ENCODE measurements at regions not wholly inside any gene's neighbourhood (a gene's known extent, or its start where the extent isn't known, plus 50 kb on each side); places are given as distances from the start of the nearest gene placed in this dataset.

- no peaks in the 10 kb centered on the region for H3K27me3 ChIP-seq (ENCODE audit: control insufficient read depth in 3 of 3, insufficient read depth in 3 of 3, low read length in 2 of 3)
- H3K9ac ChIP-seq (ENCODE audit: insufficient read depth in 1 of 2, low read length in 2 of 2), result no peak overlapping the region
- peaks cover 0 to 3% (median 0%) of the 10 kb centered on the region in 5 donors for H3K4me1 ChIP-seq (ENCODE audit: control insufficient read depth in 5 of 5, insufficient read depth in 5 of 5, low read length in 5 of 5)
- H3K27ac ChIP-seq (ENCODE audit: low read depth in 1 of 2, low read length in 1 of 2), result no peak overlapping the region
- no peaks in the 10 kb centered on the region for H3K9me3 ChIP-seq (ENCODE audit: control insufficient read depth in 4 of 4, insufficient read depth in 3 of 4, low read length in 3 of 4)
- ATAC-seq (ENCODE audit: insufficient read depth, low FRiP score), result no peak
- peak; percentile 19 to 78 (median 56) for DNase-seq
- TF ChIP-seq CTCF (IDR thresholded peaks at IDR 0.05; ENCODE audit: control extremely low read depth, extremely low read depth), result no peak
- no peak overlapping the region for H3K4me3 ChIP-seq
- 79 to 83% methylated on average over 2 of the region's 2 CpGs for WGBS, 2 donors
- H3K36me3 ChIP-seq (ENCODE audit: control insufficient read depth in 4 of 4, insufficient read depth in 4 of 4, low read length in 4 of 4), result no peaks in the 10 kb centered on the region
These were observed 1073.0 kb upstream of the FLRT2 start for GRCh38 chr14:84456946-84457345.

- H3K9ac ChIP-seq (ENCODE audit: insufficient read depth in 1 of 2, low read length in 2 of 2), result no peak overlapping the region
- H3K27ac ChIP-seq (ENCODE audit: low read depth in 1 of 2, low read length in 1 of 2), result no peak overlapping the region
- no peak overlapping the region for H3K4me3 ChIP-seq
- no peak for ATAC-seq (ENCODE audit: insufficient read depth, low FRiP score)
- no peak for DNase-seq
- no peaks in the 10 kb centered on the region for H3K27me3 ChIP-seq (ENCODE audit: control insufficient read depth in 3 of 3, insufficient read depth in 3 of 3, low read length in 2 of 3)
- H3K4me1 ChIP-seq (ENCODE audit: control insufficient read depth in 5 of 5, insufficient read depth in 5 of 5, low read length in 5 of 5), result peaks cover 0 to 3% (median 0%) of the 10 kb centered on the region in 5 donors
- no peaks in the 10 kb centered on the region for H3K36me3 ChIP-seq (ENCODE audit: control insufficient read depth in 4 of 4, insufficient read depth in 4 of 4, low read length in 4 of 4)
- 59 to 85% methylated on average over 1 of the region's 1 CpG for WGBS, 2 donors
- H3K9me3 ChIP-seq (ENCODE audit: control insufficient read depth in 4 of 4, insufficient read depth in 3 of 4, low read length in 3 of 4), result peaks cover 0 to 2% (median 0%) of the 10 kb centered on the region in 4 donors
- no peak for TF ChIP-seq CTCF (IDR thresholded peaks at IDR 0.05; ENCODE audit: control extremely low read depth, extremely low read depth)
These were observed 1071.1 kb upstream of the FLRT2 start for GRCh38 chr14:84458881-84459280.

- ATAC-seq (ENCODE audit: insufficient read depth, low FRiP score) (no peak), DNase-seq (no peak)
- H3K27me3 ChIP-seq (ENCODE audit: control insufficient read depth in 3 of 3, insufficient read depth in 3 of 3, low read length in 2 of 3), result no peaks in the 10 kb centered on the region
- H3K9me3 ChIP-seq (ENCODE audit: control insufficient read depth in 4 of 4, insufficient read depth in 3 of 4, low read length in 3 of 4), result peaks cover 0 to 2% (median 0%) of the 10 kb centered on the region in 4 donors
- no peak for TF ChIP-seq CTCF (IDR thresholded peaks at IDR 0.05; ENCODE audit: control extremely low read depth, extremely low read depth)
- no peak overlapping the region for H3K27ac ChIP-seq (ENCODE audit: low read depth in 1 of 2, low read length in 1 of 2)
- no peak overlapping the region for H3K9ac ChIP-seq (ENCODE audit: insufficient read depth in 1 of 2, low read length in 2 of 2)
- WGBS, 2 donors, result 43 to 46% methylated on average over 1 of the region's 1 CpG
- no peaks in the 10 kb centered on the region for H3K36me3 ChIP-seq (ENCODE audit: control insufficient read depth in 4 of 4, insufficient read depth in 4 of 4, low read length in 4 of 4)
- H3K4me1 ChIP-seq (ENCODE audit: control insufficient read depth in 5 of 5, insufficient read depth in 5 of 5, low read length in 5 of 5), result no peaks in the 10 kb centered on the region
- H3K4me3 ChIP-seq, result no peak overlapping the region
These were observed 1064.1 kb upstream of the FLRT2 start for GRCh38 chr14:84465880-84466279.

GRCh38 chr14:84468153-84468552 lies 1061.8 kb upstream of the FLRT2 start:
- peaks cover 0 to 2% (median 0%) of the 10 kb centered on the region in 4 donors for H3K9me3 ChIP-seq (ENCODE audit: control insufficient read depth in 4 of 4, insufficient read depth in 3 of 4, low read length in 3 of 4)
- ATAC-seq (ENCODE audit: insufficient read depth, low FRiP score) (no peak), DNase-seq (no peak)
- no peaks in the 10 kb centered on the region for H3K27me3 ChIP-seq (ENCODE audit: control insufficient read depth in 3 of 3, insufficient read depth in 3 of 3, low read length in 2 of 3)
- H3K9ac ChIP-seq (ENCODE audit: insufficient read depth in 1 of 2, low read length in 2 of 2), result no peak overlapping the region
- TF ChIP-seq CTCF (IDR thresholded peaks at IDR 0.05; ENCODE audit: control extremely low read depth, extremely low read depth), result no peak
- H3K36me3 ChIP-seq (ENCODE audit: control insufficient read depth in 4 of 4, insufficient read depth in 4 of 4, low read length in 4 of 4), result no peaks in the 10 kb centered on the region
- 74% methylated on average over 5 of the region's 5 CpGs for WGBS, 2 donors
- no peak overlapping the region for H3K4me3 ChIP-seq
- H3K4me1 ChIP-seq (ENCODE audit: control insufficient read depth in 5 of 5, insufficient read depth in 5 of 5, low read length in 5 of 5), result no peaks in the 10 kb centered on the region
- H3K27ac ChIP-seq (ENCODE audit: low read depth in 1 of 2, low read length in 1 of 2), result no peak overlapping the region
